ENCODE measurements at regions not wholly inside any gene's neighbourhood (a gene's known extent, or its start where the extent isn't known, plus 50 kb on each side); places are given as distances from the start of the nearest gene placed in this dataset.

DNA sequence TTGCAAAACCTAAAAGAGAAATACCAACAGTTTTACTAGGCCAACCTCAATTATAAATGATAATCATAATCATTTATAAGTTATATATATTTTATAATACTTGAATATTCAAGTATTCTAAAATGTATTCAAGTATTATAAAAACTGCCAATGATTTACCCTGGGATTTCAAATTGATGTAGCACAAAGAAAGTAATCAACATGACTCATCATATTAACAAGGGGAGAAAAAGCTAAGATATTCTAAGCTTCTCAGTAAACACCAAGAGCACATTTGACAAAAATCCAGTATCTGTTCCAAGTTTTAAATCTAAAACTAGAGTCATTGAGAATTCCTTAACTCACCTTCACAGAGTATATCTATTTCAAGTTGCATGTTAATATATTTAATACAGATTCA is 56.1 kb downstream of the CAPZA3 start:
- H3K27ac Mint-ChIP-seq, result no peak overlapping the region
- no peaks in the 10 kb centered on the region for H3K4me1 Mint-ChIP-seq (ENCODE audit: low read depth)
- no peaks in the 10 kb centered on the region for H3K9me3 Mint-ChIP-seq
- H3K36me3 Mint-ChIP-seq (ENCODE audit: low read depth), result no peaks in the 10 kb centered on the region
- H3K4me3 Mint-ChIP-seq, result no peak overlapping the region
- no peaks in the 10 kb centered on the region for H3K27me3 Mint-ChIP-seq

DNA sequence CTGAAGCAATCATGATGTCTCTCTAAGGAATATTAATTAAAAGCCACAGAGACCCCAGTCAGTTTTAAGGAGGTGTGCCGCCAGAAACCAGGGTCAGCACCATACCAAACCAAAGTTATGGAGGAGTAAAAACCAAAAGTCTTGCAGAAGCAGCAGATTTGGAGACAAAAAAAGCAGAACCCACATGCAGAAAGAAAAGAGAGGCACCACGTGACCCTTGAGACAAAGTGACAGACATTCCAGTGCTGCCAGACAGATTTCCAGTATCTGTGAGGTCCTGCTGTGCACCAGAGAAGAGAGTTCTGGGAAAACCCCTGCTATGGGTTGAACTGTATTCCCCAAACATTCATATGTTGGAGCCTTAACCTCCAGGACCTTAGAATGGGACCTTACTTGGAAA is 59.7 kb downstream of the CAPZA3 start:
- no peaks in the 10 kb centered on the region for H3K9me3 Mint-ChIP-seq
- no peaks in the 10 kb centered on the region for H3K36me3 Mint-ChIP-seq (ENCODE audit: low read depth)
- no peak overlapping the region for H3K27ac Mint-ChIP-seq
- no peaks in the 10 kb centered on the region for H3K27me3 Mint-ChIP-seq
- no peaks in the 10 kb centered on the region for H3K4me1 Mint-ChIP-seq (ENCODE audit: low read depth)
- no peak overlapping the region for H3K4me3 Mint-ChIP-seq

- Mint-ChIP-seq H3K4me3 (no peak overlapping the region), H3K36me3 (ENCODE audit: low read depth) (no peaks in the 10 kb centered on the region), H3K27me3 (no peaks in the 10 kb centered on the region), H3K4me1 (ENCODE audit: low read depth) (no peaks in the 10 kb centered on the region), H3K27ac (no peak overlapping the region), H3K9me3 (no peaks in the 10 kb centered on the region)
Measured at GRCh38 chr12:18798535-18799361, 60.8 kb downstream of the CAPZA3 start.

DNA sequence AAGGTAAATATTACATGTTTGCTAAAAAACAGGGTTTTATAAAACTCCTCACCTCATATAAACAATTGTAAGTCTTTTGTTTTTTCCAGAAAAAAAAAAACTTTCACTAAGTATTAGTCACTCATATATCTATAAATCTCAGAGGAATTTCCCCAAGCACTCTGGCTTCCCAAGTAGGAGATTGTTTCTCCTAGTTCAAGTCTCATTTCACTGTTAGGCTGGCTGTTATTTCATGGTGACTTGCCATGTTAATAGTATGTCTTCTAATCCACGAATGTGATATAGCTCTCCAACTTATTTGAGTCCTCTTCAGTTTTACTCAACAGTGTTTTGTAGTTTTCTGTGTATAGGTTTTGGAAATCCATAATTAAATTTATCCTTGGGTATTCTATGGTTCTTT is 61.6 kb downstream of the CAPZA3 start:
- H3K4me1 Mint-ChIP-seq (ENCODE audit: low read depth), result no peaks in the 10 kb centered on the region
- H3K27me3 Mint-ChIP-seq, result no peaks in the 10 kb centered on the region
- no peak overlapping the region for H3K27ac Mint-ChIP-seq
- H3K36me3 Mint-ChIP-seq (ENCODE audit: low read depth), result no peaks in the 10 kb centered on the region
- no peaks in the 10 kb centered on the region for H3K9me3 Mint-ChIP-seq
- no peak overlapping the region for H3K4me3 Mint-ChIP-seq

DNA sequence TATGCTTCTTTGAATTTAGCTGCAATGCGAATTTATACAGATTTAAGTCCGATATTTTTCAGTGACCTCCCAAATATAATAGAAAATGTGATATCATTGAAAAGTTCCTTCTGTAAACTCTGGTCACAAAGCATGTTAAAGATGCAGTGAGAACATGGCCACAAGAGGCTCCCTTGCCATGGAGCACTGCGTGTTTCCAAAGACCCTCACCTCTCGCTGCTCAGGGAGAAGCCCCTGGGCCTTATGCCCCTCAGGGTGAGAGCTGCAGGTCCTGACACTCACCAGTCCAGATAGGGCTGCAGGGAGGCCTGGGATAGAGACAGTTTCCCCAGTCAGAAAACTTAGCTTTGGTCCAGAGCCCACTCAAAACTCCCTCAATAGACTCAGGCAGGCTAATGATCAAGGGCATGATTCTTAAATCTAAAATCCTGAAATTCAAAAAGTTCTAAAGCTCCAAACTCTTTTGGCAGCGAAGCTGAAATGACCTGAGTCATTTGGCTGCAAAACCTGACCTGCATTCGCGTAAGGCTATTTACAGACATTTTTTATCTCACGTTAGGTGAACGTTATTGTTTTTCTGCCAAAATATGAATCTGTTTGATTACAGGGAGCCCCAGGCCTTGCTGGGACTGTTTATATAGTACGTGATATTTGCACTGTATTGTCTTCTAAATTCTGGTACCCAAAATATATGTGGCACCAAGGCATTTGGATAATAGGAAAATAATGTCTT is 67.8 kb downstream of the CAPZA3 start:
- H3K27ac Mint-ChIP-seq, result no peak overlapping the region

DNA sequence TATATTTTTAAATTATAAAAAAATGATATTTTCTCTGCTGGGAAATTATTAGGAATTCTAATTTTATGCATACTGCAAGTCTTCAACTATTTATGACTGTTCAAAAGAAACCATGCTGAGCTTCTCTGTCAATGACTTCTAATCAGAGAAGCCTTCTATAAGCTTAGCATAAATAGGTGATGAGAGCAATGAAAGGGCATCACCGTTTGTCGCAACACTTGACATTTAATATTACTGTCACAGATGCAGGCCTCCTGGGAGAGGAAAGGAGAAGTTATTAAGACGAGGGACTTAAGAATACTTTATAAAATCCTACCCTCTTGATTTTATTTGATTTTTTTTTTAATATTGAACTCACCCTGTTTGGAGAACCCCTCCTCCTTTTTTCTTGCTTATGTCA is 69.8 kb downstream of the CAPZA3 start:
- Mint-ChIP-seq H3K4me1 (ENCODE audit: low read depth) (no peaks in the 10 kb centered on the region), H3K9me3 (peaks cover 3% of the 10 kb centered on the region), H3K27me3 (no peaks in the 10 kb centered on the region), H3K4me3 (no peak overlapping the region), H3K36me3 (ENCODE audit: low read depth) (no peaks in the 10 kb centered on the region), H3K27ac (no peak overlapping the region)

More for the DNA sequence above, 67.8 kb downstream of the CAPZA3 start:
- Mint-ChIP-seq H3K27me3 (no peaks in the 10 kb centered on the region), H3K4me1 (ENCODE audit: low read depth) (no peaks in the 10 kb centered on the region), H3K4me3 (no peak overlapping the region), H3K9me3 (no peaks in the 10 kb centered on the region), H3K36me3 (ENCODE audit: low read depth) (no peaks in the 10 kb centered on the region)

GRCh38 chr12:18808221-18808620 is 70.3 kb downstream of the CAPZA3 start:
- Mint-ChIP-seq H3K9me3 (peaks cover 3% of the 10 kb centered on the region), H3K27me3 (no peaks in the 10 kb centered on the region), H3K27ac (no peak overlapping the region), H3K4me3 (no peak overlapping the region), H3K36me3 (ENCODE audit: low read depth) (no peaks in the 10 kb centered on the region), H3K4me1 (ENCODE audit: low read depth) (no peaks in the 10 kb centered on the region)

GRCh38 chr12:18810537-18811253 is 72.8 kb downstream of the CAPZA3 start:
- Mint-ChIP-seq H3K27ac (no peak overlapping the region), H3K4me3 (no peak overlapping the region), H3K9me3 (peaks cover 3% of the 10 kb centered on the region), H3K36me3 (ENCODE audit: low read depth) (no peaks in the 10 kb centered on the region), H3K4me1 (ENCODE audit: low read depth) (no peaks in the 10 kb centered on the region), H3K27me3 (no peaks in the 10 kb centered on the region)

- Mint-ChIP-seq H3K27ac (no peak overlapping the region), H3K27me3 (no peaks in the 10 kb centered on the region), H3K9me3 (peaks cover 3% of the 10 kb centered on the region), H3K4me3 (no peak overlapping the region), H3K4me1 (ENCODE audit: low read depth) (no peaks in the 10 kb centered on the region), H3K36me3 (ENCODE audit: low read depth) (no peaks in the 10 kb centered on the region)
Measured at GRCh38 chr12:18811273-18811672, 73.4 kb downstream of the CAPZA3 start.

GRCh38 chr12:18813753-18814152 is 75.8 kb downstream of the CAPZA3 start:
- H3K27me3 Mint-ChIP-seq, result no peaks in the 10 kb centered on the region
- no peaks in the 10 kb centered on the region for H3K36me3 Mint-ChIP-seq (ENCODE audit: low read depth)
- H3K9me3 Mint-ChIP-seq, result peaks cover 3% of the 10 kb centered on the region
- no peak overlapping the region for H3K27ac Mint-ChIP-seq
- no peak overlapping the region for H3K4me3 Mint-ChIP-seq
- no peaks in the 10 kb centered on the region for H3K4me1 Mint-ChIP-seq (ENCODE audit: low read depth)

GRCh38 chr12:18818579-18819268 is 80.8 kb downstream of the CAPZA3 start:
- H3K4me3 Mint-ChIP-seq, result no peak overlapping the region
- H3K36me3 Mint-ChIP-seq (ENCODE audit: low read depth), result no peaks in the 10 kb centered on the region
- H3K27ac Mint-ChIP-seq, result no peak overlapping the region
- no peaks in the 10 kb centered on the region for H3K4me1 Mint-ChIP-seq (ENCODE audit: low read depth)
- H3K9me3 Mint-ChIP-seq, result no peaks in the 10 kb centered on the region
- no peaks in the 10 kb centered on the region for H3K27me3 Mint-ChIP-seq

DNA sequence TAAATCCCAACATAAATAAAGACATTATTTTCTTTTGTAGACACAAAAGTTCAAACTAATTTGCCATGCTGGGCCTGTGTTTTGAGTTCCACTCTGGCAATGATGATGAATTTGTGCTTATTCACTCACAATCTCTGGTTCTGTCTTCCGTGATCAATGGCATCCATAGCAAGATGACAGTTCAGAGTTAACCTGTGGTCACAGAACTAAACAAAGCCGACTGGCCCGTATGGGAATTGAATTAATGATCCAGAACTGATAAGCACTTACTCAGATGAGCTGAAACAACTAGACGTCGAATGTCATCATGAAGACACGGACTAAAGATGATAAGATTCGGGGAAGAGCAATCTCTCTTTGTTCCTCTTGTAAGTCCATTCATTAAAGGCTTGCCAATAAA is 81.6 kb downstream of the CAPZA3 start:
- H3K27ac Mint-ChIP-seq, result no peak overlapping the region
- H3K4me1 Mint-ChIP-seq (ENCODE audit: low read depth), result no peaks in the 10 kb centered on the region
- no peaks in the 10 kb centered on the region for H3K9me3 Mint-ChIP-seq
- no peaks in the 10 kb centered on the region for H3K36me3 Mint-ChIP-seq (ENCODE audit: low read depth)
- no peak overlapping the region for H3K4me3 Mint-ChIP-seq
- H3K27me3 Mint-ChIP-seq, result no peaks in the 10 kb centered on the region

DNA sequence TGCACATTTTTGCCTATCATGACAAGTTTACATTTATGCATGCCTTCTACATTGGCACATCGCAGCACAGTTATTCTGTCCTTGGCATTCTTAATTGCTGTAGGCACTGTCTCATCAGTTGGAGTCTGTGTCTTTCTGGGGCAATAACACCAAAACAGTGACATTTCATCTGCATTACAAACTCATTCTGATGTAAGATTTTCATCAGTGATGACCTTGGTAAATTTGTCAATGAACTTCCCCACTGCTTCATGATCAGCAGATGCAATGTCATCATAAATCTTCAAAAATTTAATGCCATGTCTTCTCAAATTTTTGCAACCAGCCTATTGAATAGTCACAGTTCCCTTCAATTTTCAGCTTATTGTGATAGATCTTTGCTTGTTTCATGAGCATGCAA is 85.5 kb downstream of the CAPZA3 start:
- Mint-ChIP-seq H3K9me3 (peaks cover under 1% of the 10 kb centered on the region), H3K27me3 (no peaks in the 10 kb centered on the region), H3K27ac (no peak overlapping the region), H3K4me3 (no peak overlapping the region), H3K4me1 (ENCODE audit: low read depth) (no peaks in the 10 kb centered on the region), H3K36me3 (ENCODE audit: low read depth) (no peaks in the 10 kb centered on the region)

- no peaks in the 10 kb centered on the region for H3K4me1 Mint-ChIP-seq (ENCODE audit: low read depth)
- H3K36me3 Mint-ChIP-seq (ENCODE audit: low read depth), result no peaks in the 10 kb centered on the region
- no peak overlapping the region for H3K27ac Mint-ChIP-seq
- H3K27me3 Mint-ChIP-seq, result no peaks in the 10 kb centered on the region
- H3K9me3 Mint-ChIP-seq, result peaks cover 9% of the 10 kb centered on the region
- no peak overlapping the region for H3K4me3 Mint-ChIP-seq
Measured at GRCh38 chr12:18824287-18824686, 86.4 kb downstream of the CAPZA3 start.

DNA sequence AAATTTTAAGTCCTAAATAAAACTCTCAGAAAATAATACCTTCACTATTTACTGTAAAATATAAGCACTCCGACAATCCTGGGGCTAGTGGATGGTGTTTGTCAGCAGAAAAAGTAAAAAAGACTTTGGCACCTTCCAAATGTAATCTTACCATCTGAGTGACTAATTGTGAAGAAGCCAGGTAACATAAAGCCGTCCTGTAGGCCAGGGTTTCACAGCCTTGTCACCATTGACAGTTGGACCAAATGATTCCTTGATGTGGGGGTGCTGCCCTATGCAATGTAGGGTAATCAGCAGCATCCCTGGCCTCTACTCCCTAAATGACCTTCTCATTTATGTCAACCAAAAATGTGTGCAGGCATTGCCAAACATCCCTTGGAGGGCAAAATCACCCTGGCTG is 87.2 kb downstream of the CAPZA3 start:
- Mint-ChIP-seq H3K27ac (no peak overlapping the region), H3K4me3 (no peak overlapping the region), H3K27me3 (no peaks in the 10 kb centered on the region), H3K9me3 (peaks cover 10% of the 10 kb centered on the region), H3K36me3 (ENCODE audit: low read depth) (no peaks in the 10 kb centered on the region), H3K4me1 (ENCODE audit: low read depth) (no peaks in the 10 kb centered on the region)
